GM18511 (cell line): ENCODE measurements at regions not wholly inside any gene's neighbourhood (a gene's known extent, or its start where the extent isn't known, plus 50 kb on each side); places are given as distances from the start of the nearest gene placed in this dataset.
"Not testable (repeated sequence)": the region's sequence is repeated elsewhere in the genome, so short reads cannot be mapped to it uniquely, and the experiment has no call there.

Source experiments
- ATAC-seq: cut with Tn5 transposase; IDR thresholded peaks from one replicate; pipeline ENCODE4 v1.9.1; 2021; ENCODE audit warnings: mild to moderate bottlenecking, moderate library complexity; ENCODE audit not compliant: unreplicated experiment

DNA sequence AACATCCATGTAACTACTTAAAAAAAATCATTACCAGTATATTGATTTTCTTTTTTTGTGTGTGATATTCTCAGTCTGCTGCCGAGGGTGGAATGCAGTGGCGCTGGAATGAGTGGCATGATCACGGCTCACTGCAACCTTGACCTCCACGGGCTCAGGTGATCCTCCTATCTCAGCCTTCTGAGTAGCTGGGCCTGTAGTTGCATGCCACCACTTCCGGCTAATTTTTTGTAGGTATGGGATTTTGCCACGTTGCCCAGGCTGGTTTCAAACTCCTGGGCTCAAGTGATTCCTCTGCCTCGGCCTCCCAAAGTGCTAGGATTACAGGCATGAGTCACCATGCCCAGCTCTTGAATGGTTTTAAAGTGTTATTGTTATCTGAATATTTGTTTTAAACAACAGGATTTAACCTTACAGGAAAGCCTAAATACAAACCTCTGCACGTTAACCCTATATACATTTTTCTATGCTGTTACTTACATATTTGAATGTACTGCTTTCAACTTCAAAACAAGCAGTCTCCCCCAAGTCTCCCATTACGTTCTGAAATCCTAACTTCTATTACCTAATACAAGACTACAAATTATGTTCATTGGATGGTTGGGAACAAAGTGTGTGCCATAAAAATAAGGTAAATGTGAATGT lies 61.7 kb downstream of the KPNA2 start:
- no peak for ATAC-seq

DNA sequence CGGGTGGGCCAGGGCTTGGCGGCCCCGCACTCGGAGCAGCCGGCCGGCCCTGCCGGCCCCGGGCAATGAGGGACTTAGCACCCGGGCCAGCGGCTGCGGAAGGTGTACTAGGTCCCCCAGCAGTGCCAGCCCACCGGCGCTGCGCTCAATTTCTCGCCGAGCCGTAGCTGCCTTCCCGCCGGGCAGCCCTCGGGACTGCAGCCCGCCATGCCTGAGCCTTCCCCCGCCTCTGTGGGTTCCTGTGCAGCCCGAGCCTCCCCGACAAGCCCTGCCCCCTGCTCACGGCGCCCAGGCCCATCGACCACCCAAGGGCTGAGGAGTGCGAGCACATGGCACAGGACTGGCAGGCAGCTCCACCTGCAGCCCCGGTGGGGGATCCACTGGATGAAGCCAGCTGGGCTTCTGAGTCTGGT lies 63.8 kb downstream of the KPNA2 start:
- ATAC-seq: not testable (repeated sequence)

DNA sequence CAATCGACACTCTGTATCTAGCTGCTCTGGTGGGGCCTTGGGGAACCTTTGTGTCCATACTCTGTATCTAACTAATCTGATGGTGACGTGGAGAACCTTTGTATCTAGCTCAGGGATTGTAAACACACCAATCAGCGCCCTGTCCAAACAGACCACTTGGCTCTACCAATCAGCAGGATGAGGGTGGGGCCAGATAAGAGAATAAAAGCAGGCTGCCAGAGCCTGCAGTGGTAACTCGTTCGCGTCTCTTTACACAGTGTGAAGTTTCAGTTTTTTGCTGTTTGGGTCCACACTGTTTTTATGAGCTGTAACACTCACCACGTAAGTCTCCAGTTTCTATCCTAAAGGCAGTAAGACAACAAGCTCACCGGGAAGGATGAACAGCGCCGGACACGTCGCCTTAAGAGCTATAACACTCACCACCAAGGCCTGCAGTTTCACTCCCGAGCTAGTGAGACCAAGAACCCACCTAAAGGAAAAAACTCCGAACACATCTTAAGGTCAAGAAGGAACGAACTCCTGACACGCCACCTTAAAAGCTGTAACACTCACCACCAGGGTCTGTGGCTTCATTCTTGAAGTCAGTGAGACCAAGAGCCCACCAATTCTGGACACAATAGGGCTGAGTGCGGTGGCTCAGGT lies 64.6 kb downstream of the KPNA2 start:
- ATAC-seq: no peak

DNA sequence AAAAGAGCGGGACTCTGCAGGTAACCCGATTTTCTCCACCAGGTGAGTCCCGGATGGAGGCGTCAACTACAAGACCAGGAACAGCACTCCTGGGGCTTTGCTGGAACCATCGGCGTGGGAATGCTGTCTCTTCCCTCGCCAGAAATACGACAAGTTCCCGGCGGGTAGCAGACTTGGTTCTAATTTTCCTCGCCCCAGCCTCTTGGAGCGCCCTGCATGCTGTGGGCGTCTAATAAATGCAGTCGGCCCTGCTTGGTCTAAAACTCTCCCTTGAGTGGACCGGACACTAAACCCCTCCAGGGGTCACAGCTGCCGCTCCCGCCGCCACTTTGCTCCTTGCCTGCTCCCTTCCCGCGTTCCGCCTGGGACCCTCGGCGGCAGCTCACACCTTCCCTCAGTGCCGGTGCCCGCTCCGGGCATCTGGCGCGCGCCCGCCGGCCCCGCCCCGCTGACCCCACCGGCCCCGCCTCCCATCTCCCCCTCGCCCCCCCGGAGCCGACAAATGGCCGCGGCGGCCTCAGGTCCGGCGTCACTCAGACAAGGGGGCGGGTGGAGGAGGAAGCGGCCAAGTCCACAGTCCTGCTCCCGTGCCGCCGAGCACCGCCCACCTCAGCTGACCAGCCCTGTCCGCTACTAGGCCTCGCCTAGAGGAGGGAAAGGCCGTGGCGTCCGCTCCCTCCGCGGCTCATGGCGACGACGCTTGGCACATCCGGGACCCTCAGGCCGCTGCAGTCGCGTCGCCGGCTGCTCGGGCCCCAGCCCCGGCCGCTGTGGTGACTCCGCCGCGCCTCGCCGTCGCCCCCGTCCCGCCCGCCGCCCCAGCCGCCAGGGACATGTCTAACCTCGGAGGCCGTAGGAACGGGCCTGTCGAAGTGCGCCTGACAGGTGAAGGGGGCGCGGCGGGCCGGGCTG lies 65.8 kb downstream of the KPNA2 start:
- peak; percentile 83 for ATAC-seq

- no peak for ATAC-seq
These were observed 66.4 kb downstream of the KPNA2 start for GRCh38 chr17:68101987-68102314.

- ATAC-seq: peak; percentile 29
These were observed 66.8 kb downstream of the KPNA2 start for GRCh38 chr17:68102318-68102758.

DNA sequence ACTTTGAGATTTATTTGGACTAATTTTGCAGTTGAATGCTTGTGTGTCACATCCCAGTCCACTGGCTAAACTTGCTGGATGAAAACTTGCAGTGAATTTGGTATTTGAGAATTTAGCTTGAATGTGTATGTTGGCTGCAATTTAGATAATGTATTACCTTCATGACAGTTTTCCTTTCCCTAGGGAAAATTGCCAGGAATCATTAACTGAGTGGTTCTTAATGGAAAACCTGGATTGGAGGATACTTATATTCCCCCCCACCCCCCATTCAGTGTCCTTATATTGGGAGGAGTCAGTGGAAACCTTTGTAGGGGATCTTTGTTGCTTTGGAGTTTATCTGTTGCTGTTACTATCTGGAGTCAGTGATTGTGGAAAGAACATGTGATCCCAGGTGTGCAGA lies 67.6 kb downstream of the KPNA2 start:
- ATAC-seq: no peak

DNA sequence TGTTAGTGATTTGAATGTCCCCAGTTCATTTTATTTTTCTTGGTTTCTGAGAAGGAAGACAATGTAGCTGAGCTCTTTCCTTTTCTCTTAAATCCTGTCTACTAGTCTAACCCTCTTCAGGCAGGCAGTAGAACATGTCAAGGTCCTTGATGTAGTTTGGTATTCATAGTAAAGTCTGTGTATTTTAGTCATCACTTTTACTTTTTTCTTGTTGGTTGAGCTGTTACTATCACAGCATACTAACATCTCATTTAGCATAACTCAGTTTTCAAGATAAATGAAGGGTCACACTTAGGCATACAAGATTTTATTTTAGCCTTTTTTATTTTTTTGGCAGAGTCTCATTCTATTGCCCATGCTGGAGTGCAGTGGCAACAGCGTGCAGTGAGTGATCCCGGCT lies 70.5 kb downstream of the KPNA2 start:
- ATAC-seq: no peak

- ATAC-seq: no peak
These were observed 71.8 kb downstream of the KPNA2 start for GRCh38 chr17:68107373-68107772.

GRCh38 chr17:68108313-68109000 lies 72.9 kb downstream of the KPNA2 start:
- no peak for ATAC-seq

DNA sequence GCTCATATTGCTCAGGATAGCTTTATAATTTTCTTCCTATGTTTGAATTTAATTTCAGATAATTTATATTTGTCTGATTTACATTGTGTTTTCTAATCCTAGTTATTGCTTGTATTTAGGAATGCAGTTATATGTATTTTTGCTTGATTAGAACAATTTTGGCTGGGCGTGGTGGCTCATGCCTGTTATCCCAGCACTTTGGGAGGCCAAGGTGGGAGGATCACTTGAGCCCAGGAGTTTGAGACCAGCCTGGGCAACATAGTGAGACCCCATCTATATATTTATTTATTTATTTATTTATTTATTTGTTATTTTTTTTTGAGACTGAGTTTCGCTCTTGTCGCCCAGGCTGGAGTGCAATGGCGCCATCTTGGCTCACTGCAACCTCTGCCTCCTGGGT lies 73.9 kb downstream of the KPNA2 start:
- ATAC-seq: not testable (repeated sequence)

DNA sequence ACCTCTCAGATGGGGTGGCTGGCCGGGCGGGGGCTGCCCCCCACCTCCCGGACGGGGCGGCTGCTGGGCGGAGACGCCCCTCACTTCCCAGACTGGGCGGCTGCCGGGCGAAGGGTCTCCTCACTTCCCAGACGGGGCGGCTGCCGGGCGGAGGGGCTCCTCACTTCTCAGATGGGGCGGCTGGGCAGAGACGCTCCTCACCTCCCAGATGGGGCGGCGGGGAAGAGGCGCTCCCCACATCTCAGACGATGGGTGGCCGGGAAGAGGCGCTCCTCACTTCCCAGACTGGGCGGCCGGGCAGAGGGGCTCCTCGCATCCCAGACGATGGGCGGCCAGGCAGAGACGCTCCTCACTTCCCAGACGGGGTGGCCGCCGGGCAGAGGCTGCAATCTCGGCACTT lies 80.7 kb downstream of the KPNA2 start:
- not testable (repeated sequence) for ATAC-seq

- ATAC-seq: no peak
These were observed 87.1 kb downstream of the KPNA2 start for GRCh38 chr17:68122587-68122986.

- ATAC-seq: no peak
These were observed 89.8 kb downstream of the KPNA2 start for GRCh38 chr17:68125111-68125870.

DNA sequence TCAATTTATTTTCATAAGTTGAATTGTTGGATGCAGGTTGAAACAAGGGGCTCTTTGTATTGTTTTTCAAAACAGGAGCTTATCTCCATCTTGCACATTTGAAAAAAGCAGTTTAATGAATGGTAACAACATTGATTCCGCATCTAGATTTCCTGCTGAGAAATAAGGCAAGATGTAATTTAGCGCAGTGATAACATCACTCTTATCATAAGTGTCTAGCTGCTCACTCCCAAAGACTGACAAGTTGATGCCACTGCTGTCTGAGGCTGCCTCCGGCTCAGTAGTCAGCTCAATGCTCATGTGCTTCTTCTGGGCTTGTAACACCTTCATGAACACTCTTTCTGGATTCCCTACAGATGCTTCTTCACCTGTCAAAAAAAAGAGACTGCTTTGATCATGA lies 92.4 kb downstream of the KPNA2 start:
- no peak for ATAC-seq

DNA sequence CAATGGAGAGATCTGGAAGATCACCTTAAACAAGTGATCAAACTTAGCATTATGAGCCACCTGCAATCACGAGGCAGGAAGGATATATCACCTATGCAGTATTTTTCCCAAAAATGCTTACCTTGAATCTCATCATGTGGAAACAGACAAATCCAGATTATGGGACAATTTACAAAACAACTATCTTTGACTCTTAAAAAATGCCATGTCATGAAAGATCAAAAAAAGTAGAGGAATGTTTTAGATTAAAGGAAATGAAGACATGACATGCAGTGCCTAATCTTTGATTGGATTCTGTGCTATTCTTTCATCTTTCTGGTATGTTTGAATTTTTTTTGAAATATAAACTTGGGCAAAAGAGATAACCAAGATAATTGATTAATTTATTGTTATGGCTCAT lies 95.9 kb downstream of the KPNA2 start:
- ATAC-seq: no peak

DNA sequence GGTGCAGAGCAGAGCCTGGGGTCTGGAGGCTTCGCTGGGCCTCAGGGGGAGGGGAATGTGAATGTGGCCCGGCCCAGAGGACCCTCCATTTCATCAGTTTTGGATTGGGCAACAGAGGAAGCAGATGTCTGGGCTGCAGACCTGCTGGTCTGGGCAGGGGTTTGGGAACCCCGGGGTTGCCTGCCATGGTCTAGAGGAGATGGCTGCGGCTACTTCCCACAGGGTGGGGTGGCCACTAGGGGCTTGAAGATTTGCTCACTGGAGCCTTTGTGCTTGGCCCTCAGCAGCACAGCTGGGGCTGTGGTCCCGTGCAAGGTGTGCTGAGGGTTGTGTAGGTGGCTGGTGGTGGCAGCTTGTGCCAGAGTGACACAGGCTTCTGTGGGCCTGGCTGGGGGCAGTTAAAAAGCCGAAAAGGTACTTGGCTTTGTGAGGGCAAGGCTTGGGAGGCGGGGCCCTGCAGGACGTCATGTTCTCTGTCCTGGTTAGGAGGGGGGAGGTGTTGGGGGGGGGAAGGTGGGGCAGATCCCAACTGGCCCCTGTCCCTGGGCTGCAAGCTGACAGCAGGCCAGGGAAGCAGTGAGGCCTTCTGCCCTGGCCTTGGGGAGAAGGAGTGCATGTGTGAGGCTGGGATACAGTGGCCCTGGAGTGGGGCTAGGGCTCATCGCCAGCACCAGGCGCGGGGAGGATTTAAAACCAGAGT lies 98.0 kb downstream of the KPNA2 start:
- ATAC-seq: no peak

DNA sequence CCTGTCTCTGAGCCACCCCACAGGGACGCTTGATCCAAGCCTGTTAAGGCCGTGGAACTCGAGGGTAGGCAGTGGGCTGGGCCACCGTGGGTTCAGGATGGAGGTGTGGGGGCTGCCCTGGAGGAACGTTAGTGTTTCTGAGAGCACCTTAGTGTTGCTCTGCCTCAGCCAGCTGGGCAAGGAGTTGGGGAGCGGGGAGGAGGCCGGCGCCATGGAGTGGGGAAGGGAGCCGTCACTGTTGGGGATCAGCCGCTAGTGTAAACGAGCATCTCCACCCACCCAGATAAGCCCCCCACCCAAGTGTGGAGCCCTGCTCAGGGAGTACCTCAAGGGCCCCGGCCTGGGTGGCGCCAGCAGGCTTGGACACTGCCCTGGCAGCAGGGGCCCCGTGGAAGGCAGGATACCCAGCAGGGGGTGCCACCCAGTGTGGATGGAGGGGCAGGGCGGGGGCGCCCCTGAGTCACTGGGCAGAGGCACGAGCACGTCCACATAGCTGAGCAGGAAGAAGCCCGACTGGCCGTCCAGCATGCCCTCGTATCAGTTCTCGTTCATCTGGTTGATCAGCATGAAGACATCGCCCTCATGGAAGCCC lies 98.6 kb downstream of the KPNA2 start:
- ATAC-seq: no peak

DNA sequence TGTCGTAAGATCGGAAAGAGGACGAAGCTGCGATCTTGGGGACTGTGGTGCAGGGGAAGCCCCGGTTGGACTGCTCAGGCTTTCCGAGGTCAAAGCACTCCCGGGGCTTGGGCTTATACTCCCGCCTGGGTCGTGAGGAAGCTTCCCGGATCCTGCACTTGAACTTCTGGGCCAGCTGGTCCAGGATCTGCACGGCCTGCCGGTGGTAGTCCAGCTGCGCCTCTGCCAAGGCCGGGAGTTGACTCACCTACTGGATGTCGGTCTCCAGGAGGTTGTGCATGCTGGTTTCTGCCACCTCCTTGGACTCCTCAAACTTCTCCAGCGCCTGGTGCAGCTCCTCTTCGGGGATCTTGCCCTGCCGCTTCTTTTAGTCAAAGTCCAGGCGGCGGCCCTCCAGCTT lies 99.2 kb downstream of the KPNA2 start:
- no peak for ATAC-seq
